Astrocyte of the spinal cord (primary cell): ENCODE measurements at regions not wholly inside any gene's neighbourhood (a gene's known extent, or its start where the extent isn't known, plus 50 kb on each side); places are given as distances from the start of the nearest gene placed in this dataset.

Experiments
- DNase-seq: peaks from one replicate; pipeline ENCODE4 v3.0.0; 2011; ENCODE audit warnings: low read depth, low spot score
- H3K4me3 ChIP-seq: 2 replicates; pipeline ENCODE4 v1.5.1; 2011; ENCODE audit warnings: low read depth, mild to moderate bottlenecking, low read length, moderate library complexity
- CTCF ChIP-seq: IDR thresholded peaks from 2 replicates; pipeline ENCODE4 v1.5.1; 2012; ENCODE audit warnings: low read depth, mild to moderate bottlenecking, low read length, inconsistent platforms
- in situ Hi-C: cut with HindIII; loops from 2 replicates; pipeline ENCODE4 v1.10.0; 2017; ENCODE audit warnings: low sequenced_read_pairs

- DNase-seq, result peak; percentile 52
- no peak for TF ChIP-seq CTCF
- H3K4me3 ChIP-seq, result no peak overlapping the region
- in situ Hi-C loops, result no loop called here
Observed at GRCh38 chr9:3043369-3043768, 199.5 kb upstream of the PUM3 start.

GRCh38 chr9:3040761-3041160 is 196.9 kb upstream of the PUM3 start:
- in situ Hi-C loops, result no loop called here
- no peak overlapping the region for H3K4me3 ChIP-seq
- no peak for TF ChIP-seq CTCF
- peak; percentile 35 for DNase-seq

- in situ Hi-C loops, result no loop called here
Observed at GRCh38 chr9:3036333-3036700, 192.4 kb upstream of the PUM3 start.

GRCh38 chr9:3035579-3036332 is 191.9 kb upstream of the PUM3 start:
- in situ Hi-C loops, result no loop called here

More at GRCh38 chr9:3036333-3036700, 192.4 kb upstream of the PUM3 start:
- TF ChIP-seq CTCF, result no peak
- H3K4me3 ChIP-seq, result no peak overlapping the region
- DNase-seq, result no peak

GRCh38 chr9:3032898-3033297 is 189.0 kb upstream of the PUM3 start:
- no peak for TF ChIP-seq CTCF
- in situ Hi-C loops, result no loop called here

More at GRCh38 chr9:3035579-3036332, 191.9 kb upstream of the PUM3 start:
- no peak overlapping the region for H3K4me3 ChIP-seq
- no peak for TF ChIP-seq CTCF
- no peak for DNase-seq

GRCh38 chr9:3028535-3028934 is 184.6 kb upstream of the PUM3 start:
- peak; percentile 70 for DNase-seq
- in situ Hi-C loops, result no loop called here
- no peak overlapping the region for H3K4me3 ChIP-seq
- no peak for TF ChIP-seq CTCF

More at GRCh38 chr9:3032898-3033297, 189.0 kb upstream of the PUM3 start:
- no peak for DNase-seq
- H3K4me3 ChIP-seq, result no peak overlapping the region

- in situ Hi-C loops, result no loop called here
- H3K4me3 ChIP-seq, result no peak overlapping the region
Observed at GRCh38 chr9:3027210-3027609, 183.3 kb upstream of the PUM3 start.

More at GRCh38 chr9:3027210-3027609, 183.3 kb upstream of the PUM3 start:
- TF ChIP-seq CTCF, result no peak
- no peak for DNase-seq
